ENCODE measurements at regions not wholly inside any gene's neighbourhood (a gene's known extent, or its start where the extent isn't known, plus 50 kb on each side); places are given as distances from the start of the nearest gene placed in this dataset.
"Not testable (repeated sequence)": the region's sequence is repeated elsewhere in the genome, so short reads cannot be mapped to it uniquely, and the experiment has no call there.

DNA sequence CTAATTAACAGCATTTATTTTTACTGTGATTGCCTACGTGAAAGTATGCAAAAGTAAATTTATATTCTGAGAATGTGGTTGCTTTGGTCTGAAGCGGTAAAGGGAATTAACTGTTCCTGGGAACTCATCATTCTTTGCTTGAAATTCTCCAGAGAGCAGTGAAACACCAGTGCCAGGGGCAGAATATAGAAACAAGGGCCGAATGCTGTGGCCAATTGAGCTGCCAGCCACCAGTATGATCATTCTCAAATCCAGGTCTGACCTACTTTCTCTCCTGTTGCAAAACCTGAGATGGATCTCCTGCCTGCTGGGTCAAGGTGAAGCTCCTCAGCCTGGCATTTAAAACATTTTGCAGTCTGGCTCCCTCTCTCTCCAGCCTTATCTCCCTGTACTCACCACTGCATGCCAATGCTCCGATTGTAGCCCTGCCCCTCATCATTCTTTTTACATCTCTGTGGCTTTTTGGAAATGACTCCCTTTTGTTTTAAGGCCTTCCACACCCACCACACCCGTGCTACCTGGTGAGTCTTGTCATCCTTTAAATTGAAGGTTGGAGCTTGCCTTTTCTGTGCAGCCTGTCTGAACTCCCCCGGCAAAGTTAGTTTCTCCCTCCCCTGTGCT, 94.5 kb upstream of the TMEM178A start:
- H3K27me3 Mint-ChIP-seq, result no peaks in the 10 kb centered on the region
- no peaks in the 10 kb centered on the region for H3K36me3 Mint-ChIP-seq (ENCODE audit: insufficient read depth)
- no peaks in the 10 kb centered on the region for H3K9me3 Mint-ChIP-seq
- H3K4me3 Mint-ChIP-seq, result no peak overlapping the region
- no peaks in the 10 kb centered on the region for H3K4me1 Mint-ChIP-seq
- no peak overlapping the region for H3K27ac Mint-ChIP-seq (ENCODE audit: low read depth)
- no peak for DNase-seq (ENCODE audit: low spot score in 2 of 2)
- ATAC-seq (replicated peaks; ENCODE audit: extremely low read depth, poor library complexity, severe bottlenecking), result no peak

DNA sequence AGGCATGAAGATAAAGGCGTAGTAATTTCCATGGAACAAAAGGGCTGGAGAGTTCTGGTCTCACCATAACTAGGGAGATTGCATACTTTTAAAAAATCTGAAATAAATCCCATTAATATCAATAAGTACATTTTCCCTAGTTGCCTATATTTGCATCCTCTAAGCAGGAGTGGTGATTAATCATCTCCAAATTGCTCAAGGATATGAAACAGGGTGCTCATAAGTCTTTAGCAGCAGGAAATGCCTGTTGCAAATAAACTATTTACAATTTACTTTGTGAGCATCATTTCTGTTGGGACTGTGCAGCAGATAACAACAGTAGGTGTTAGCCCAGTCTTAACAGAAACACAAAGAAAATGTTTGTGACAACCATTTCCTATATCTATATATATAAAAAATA, 92.4 kb upstream of the TMEM178A start:
- no peaks in the 10 kb centered on the region for H3K36me3 Mint-ChIP-seq (ENCODE audit: insufficient read depth)
- DNase-seq (ENCODE audit: low spot score in 2 of 2), result no peak
- no peak for ATAC-seq (replicated peaks; ENCODE audit: extremely low read depth, poor library complexity, severe bottlenecking)
- no peak overlapping the region for H3K27ac Mint-ChIP-seq (ENCODE audit: low read depth)
- H3K9me3 Mint-ChIP-seq, result no peaks in the 10 kb centered on the region
- H3K4me3 Mint-ChIP-seq, result no peak overlapping the region
- no peaks in the 10 kb centered on the region for H3K27me3 Mint-ChIP-seq
- H3K4me1 Mint-ChIP-seq, result no peaks in the 10 kb centered on the region

- Mint-ChIP-seq H3K4me1 (no peaks in the 10 kb centered on the region), H3K27ac (ENCODE audit: low read depth) (no peak overlapping the region)
- no peak for ATAC-seq (replicated peaks; ENCODE audit: extremely low read depth, poor library complexity, severe bottlenecking)
Measured at GRCh38 chr2:39581866-39582265, 83.9 kb upstream of the TMEM178A start.

DNA sequence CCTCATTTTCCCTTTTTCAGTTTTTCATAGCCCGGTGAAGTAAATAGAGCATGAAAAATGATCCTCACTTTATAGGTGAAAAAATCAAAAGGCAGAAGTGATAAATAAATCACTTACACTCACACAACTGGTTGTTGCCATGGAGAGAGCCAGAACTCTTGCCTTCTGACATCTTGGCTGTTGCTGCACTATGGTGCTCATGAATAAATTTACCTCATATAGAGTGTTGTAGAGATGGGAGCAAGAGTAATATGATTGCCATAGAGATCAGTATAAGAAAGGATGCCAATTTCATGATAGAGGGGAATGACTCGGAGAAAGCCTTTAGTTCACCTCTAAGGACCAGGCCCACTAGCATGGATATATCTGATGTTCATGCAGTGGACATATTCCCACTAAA, 82.5 kb upstream of the TMEM178A start:
- no peak overlapping the region for H3K27ac Mint-ChIP-seq (ENCODE audit: low read depth)
- no peaks in the 10 kb centered on the region for H3K4me1 Mint-ChIP-seq
- H3K27me3 Mint-ChIP-seq, result peaks cover 40% of the 10 kb centered on the region
- H3K9me3 Mint-ChIP-seq, result peaks cover 5% of the 10 kb centered on the region
- no peak overlapping the region for H3K4me3 Mint-ChIP-seq
- ATAC-seq (replicated peaks; ENCODE audit: extremely low read depth, poor library complexity, severe bottlenecking), result no peak
- no peak for DNase-seq (ENCODE audit: low spot score in 2 of 2)
- no peaks in the 10 kb centered on the region for H3K36me3 Mint-ChIP-seq (ENCODE audit: insufficient read depth)

More at GRCh38 chr2:39581866-39582265, 83.9 kb upstream of the TMEM178A start:
- peaks cover 5% of the 10 kb centered on the region for H3K9me3 Mint-ChIP-seq
- no peak for DNase-seq (ENCODE audit: low spot score in 2 of 2)
- H3K4me3 Mint-ChIP-seq, result no peak overlapping the region
- no peaks in the 10 kb centered on the region for H3K36me3 Mint-ChIP-seq (ENCODE audit: insufficient read depth)
- peaks cover 40% of the 10 kb centered on the region for H3K27me3 Mint-ChIP-seq

DNA sequence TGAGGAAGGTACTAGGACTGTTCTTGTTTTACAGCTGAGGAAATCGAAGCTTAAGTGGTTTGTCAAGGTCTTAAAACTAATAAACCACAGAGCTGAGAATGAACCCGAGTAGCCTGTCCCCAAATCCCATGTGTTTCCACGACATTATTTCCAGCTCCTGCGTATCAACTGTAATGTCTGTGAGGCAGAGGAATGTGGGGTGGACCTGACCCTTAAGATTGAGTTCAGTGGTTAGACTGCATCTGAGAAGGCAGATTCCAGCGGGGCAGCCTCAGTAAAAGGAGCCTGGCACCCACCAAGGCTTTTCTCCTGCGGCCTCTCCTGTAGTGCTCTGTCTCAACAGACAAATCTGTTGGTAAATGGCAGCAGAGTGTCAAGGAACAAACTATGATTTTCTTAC, 81.9 kb upstream of the TMEM178A start:
- H3K4me1 Mint-ChIP-seq, result no peaks in the 10 kb centered on the region
- H3K4me3 Mint-ChIP-seq, result no peak overlapping the region
- DNase-seq (ENCODE audit: low spot score in 2 of 2) (no peak), ATAC-seq (replicated peaks; ENCODE audit: extremely low read depth, poor library complexity, severe bottlenecking) (no peak)
- peaks cover 38% of the 10 kb centered on the region for H3K27me3 Mint-ChIP-seq
- H3K36me3 Mint-ChIP-seq (ENCODE audit: insufficient read depth), result no peaks in the 10 kb centered on the region
- H3K9me3 Mint-ChIP-seq, result peaks cover 5% of the 10 kb centered on the region
- no peak overlapping the region for H3K27ac Mint-ChIP-seq (ENCODE audit: low read depth)

DNA sequence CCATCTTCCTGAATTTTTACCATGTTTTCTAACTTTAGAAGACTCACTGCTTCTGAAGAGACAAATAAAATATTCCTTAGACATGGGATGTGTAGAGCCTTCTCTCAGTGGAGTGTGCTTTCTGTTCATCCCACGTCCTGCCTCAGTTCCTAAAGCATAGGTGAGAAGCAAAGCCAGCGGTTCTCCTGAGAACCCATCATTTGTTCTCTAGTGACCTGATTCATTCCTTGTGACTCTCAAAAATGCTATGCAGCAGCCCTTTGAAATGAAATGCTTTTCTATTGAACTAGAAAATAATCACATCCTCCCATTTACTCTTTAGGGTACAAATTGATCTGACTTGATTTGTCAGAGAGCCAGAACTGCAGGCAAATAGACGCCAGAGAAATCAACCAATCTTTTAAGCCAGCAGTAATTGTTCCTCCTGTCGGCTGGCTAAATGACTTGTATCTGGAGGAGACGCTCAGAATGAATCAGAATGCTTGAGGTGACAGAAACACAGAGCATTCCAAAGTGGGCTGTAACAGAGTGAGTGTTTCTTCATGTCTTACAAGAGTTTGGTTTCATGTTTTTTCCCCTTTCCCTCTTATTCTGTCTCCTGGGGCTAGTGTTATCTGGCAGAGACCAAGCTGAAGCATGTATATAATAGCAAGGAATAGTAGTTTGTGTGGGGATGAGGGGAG, 81.3 kb upstream of the TMEM178A start:
- Mint-ChIP-seq H3K27ac (ENCODE audit: low read depth) (no peak overlapping the region), H3K9me3 (peaks cover 4% of the 10 kb centered on the region)

GRCh38 chr2:39585531-39585930, 80.2 kb upstream of the TMEM178A start:
- H3K4me3 Mint-ChIP-seq; DNase-seq (ENCODE audit: low spot score in 2 of 2); H3K27ac Mint-ChIP-seq (ENCODE audit: low read depth); H3K9me3 Mint-ChIP-seq; H3K4me1 Mint-ChIP-seq; H3K36me3 Mint-ChIP-seq (ENCODE audit: insufficient read depth); ATAC-seq (replicated peaks; ENCODE audit: extremely low read depth, poor library complexity, severe bottlenecking): not testable (repeated sequence)
- peaks cover 25% of the 10 kb centered on the region for H3K27me3 Mint-ChIP-seq

More for the DNA sequence above, 81.3 kb upstream of the TMEM178A start:
- Mint-ChIP-seq H3K4me1 (no peaks in the 10 kb centered on the region), H3K27me3 (peaks cover 31% of the 10 kb centered on the region), H3K36me3 (ENCODE audit: insufficient read depth) (no peaks in the 10 kb centered on the region), H3K4me3 (no peak overlapping the region)
- ATAC-seq (replicated peaks; ENCODE audit: extremely low read depth, poor library complexity, severe bottlenecking) (no peak), DNase-seq (ENCODE audit: low spot score in 2 of 2) (no peak)

- ATAC-seq (replicated peaks; ENCODE audit: extremely low read depth, poor library complexity, severe bottlenecking), result no peak
Measured at GRCh38 chr2:39587168-39587567, 78.5 kb upstream of the TMEM178A start.

GRCh38 chr2:39587641-39588040, 78.1 kb upstream of the TMEM178A start:
- Mint-ChIP-seq H3K4me3 (no peak overlapping the region), H3K27me3 (peaks cover 20% of the 10 kb centered on the region), H3K36me3 (ENCODE audit: insufficient read depth) (no peaks in the 10 kb centered on the region), H3K9me3 (no peaks in the 10 kb centered on the region), H3K4me1 (no peaks in the 10 kb centered on the region), H3K27ac (ENCODE audit: low read depth) (no peak overlapping the region)
- DNase-seq (ENCODE audit: low spot score in 2 of 2) (no peak), ATAC-seq (replicated peaks; ENCODE audit: extremely low read depth, poor library complexity, severe bottlenecking) (no peak)

More at GRCh38 chr2:39587168-39587567, 78.5 kb upstream of the TMEM178A start:
- no peak for DNase-seq (ENCODE audit: low spot score in 2 of 2)
- Mint-ChIP-seq H3K9me3 (no peaks in the 10 kb centered on the region), H3K4me1 (no peaks in the 10 kb centered on the region), H3K36me3 (ENCODE audit: insufficient read depth) (no peaks in the 10 kb centered on the region), H3K4me3 (no peak overlapping the region), H3K27ac (ENCODE audit: low read depth) (no peak overlapping the region), H3K27me3 (peaks cover 25% of the 10 kb centered on the region)

GRCh38 chr2:39593439-39594393, 72.0 kb upstream of the TMEM178A start:
- no peak for ATAC-seq (replicated peaks; ENCODE audit: extremely low read depth, poor library complexity, severe bottlenecking)
- no peak for DNase-seq (ENCODE audit: low spot score in 2 of 2)
- no peaks in the 10 kb centered on the region for H3K4me1 Mint-ChIP-seq

DNA sequence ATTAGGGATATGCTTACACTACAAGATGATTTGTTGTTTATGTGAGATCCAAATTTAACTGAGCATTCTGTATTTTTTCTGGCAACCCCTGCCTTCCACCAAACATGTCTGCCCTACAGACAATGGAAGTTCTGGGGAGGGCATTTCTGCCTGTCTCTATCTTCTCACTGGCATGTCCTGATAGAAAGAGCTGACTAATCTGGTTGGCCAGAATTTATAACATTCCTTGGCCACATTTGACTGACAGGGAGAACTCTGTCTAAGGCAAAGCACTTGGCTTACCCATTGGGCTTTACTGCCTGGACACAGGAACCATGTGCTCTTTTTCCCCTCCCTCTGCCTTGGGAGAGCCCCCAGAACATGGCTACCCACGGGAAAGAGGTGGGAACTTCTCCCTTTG, 70.6 kb upstream of the TMEM178A start:
- H3K4me3 Mint-ChIP-seq, result no peak overlapping the region
- H3K9me3 Mint-ChIP-seq, result no peaks in the 10 kb centered on the region
- no peak for ATAC-seq (replicated peaks; ENCODE audit: extremely low read depth, poor library complexity, severe bottlenecking)
- no peaks in the 10 kb centered on the region for H3K36me3 Mint-ChIP-seq (ENCODE audit: insufficient read depth)
- H3K27me3 Mint-ChIP-seq, result peaks cover 11% of the 10 kb centered on the region
- no peak overlapping the region for H3K27ac Mint-ChIP-seq (ENCODE audit: low read depth)
- H3K4me1 Mint-ChIP-seq, result no peaks in the 10 kb centered on the region
- DNase-seq (ENCODE audit: low spot score in 2 of 2), result no peak

More at GRCh38 chr2:39593439-39594393, 72.0 kb upstream of the TMEM178A start:
- H3K27me3 Mint-ChIP-seq, result peaks cover 11% of the 10 kb centered on the region
- no peaks in the 10 kb centered on the region for H3K36me3 Mint-ChIP-seq (ENCODE audit: insufficient read depth)
- H3K9me3 Mint-ChIP-seq, result no peaks in the 10 kb centered on the region
- H3K4me3 Mint-ChIP-seq, result no peak overlapping the region
- no peak overlapping the region for H3K27ac Mint-ChIP-seq (ENCODE audit: low read depth)

DNA sequence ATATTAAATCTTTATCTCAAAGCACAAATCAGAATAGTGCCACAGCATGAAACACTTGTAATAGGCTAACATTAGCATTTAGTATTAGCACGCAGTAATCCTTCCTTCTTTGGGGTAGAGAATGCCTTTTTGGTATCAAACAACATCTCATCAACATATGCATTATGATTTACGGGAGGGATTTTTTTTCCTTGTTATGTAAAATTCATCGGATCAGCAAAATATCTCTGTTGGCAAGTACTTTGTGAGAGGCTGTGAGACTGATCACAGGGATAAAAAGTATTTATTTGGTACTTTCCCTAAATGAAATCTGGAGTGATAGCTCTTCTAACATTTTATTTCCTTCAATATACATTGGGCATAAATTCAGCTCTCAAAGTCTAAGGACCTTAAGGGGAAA, 68.4 kb upstream of the TMEM178A start:
- no peaks in the 10 kb centered on the region for H3K4me1 Mint-ChIP-seq
- DNase-seq (ENCODE audit: low spot score in 2 of 2), result no peak
- no peaks in the 10 kb centered on the region for H3K9me3 Mint-ChIP-seq
- H3K27me3 Mint-ChIP-seq, result peaks cover 11% of the 10 kb centered on the region
- no peak overlapping the region for H3K4me3 Mint-ChIP-seq
- no peaks in the 10 kb centered on the region for H3K36me3 Mint-ChIP-seq (ENCODE audit: insufficient read depth)
- no peak overlapping the region for H3K27ac Mint-ChIP-seq (ENCODE audit: low read depth)
- no peak for ATAC-seq (replicated peaks; ENCODE audit: extremely low read depth, poor library complexity, severe bottlenecking)
